Mesenchymal stem cell (in vitro differentiated cells and primary cell): ENCODE measurements at regions not wholly inside any gene's neighbourhood (a gene's known extent, or its start where the extent isn't known, plus 50 kb on each side); places are given as distances from the start of the nearest gene placed in this dataset.

Source experiments
- DNase-seq: peaks from one replicate; pipeline ENCODE4 v3.0.0-alpha.2; 2013
- H2AFZ ChIP-seq: one replicate; pipeline ENCODE4 v1.6.1; 2013; ENCODE audit warnings: low read depth, mild to moderate bottlenecking, control low read depth, inconsistent platforms, low read length, moderate library complexity
- H2AK5ac ChIP-seq: 2 replicates; pipeline ENCODE4 v1.6.1; 2013; ENCODE audit warnings: low read length, moderate library complexity, mild to moderate bottlenecking, inconsistent platforms; ENCODE audit not compliant: severe bottlenecking
- H2BK120ac ChIP-seq: one replicate; pipeline ENCODE4 v1.6.1; 2013; ENCODE audit warnings: low read depth, mild to moderate bottlenecking, inconsistent platforms, low read length, moderate library complexity
- H2BK12ac ChIP-seq, 2 experiments: one replicate each; pipeline ENCODE4 v1.6.1; 2013; ENCODE audit warnings: inconsistent platforms in 2 of 2, low read length in 2 of 2, mild to moderate bottlenecking in 2 of 2, moderate library complexity in 2 of 2, control low read depth in 1 of 2
- H2BK15ac ChIP-seq: one replicate; pipeline ENCODE4 v1.6.1; 2013; ENCODE audit warnings: mild to moderate bottlenecking, low read depth, inconsistent platforms; ENCODE audit not compliant: poor library complexity, severe bottlenecking
- H2BK5ac ChIP-seq: 2 replicates; pipeline ENCODE4 v1.6.1; 2013; ENCODE audit warnings: low read depth, mild to moderate bottlenecking, low read length, control low read depth, inconsistent platforms; ENCODE audit not compliant: poor library complexity, severe bottlenecking
- H3K14ac ChIP-seq, 2 experiments: one replicate each; pipeline ENCODE4 v1.6.1; 2013; ENCODE audit warnings: inconsistent platforms in 2 of 2, low read length in 2 of 2, control low read depth in 1 of 2, mild to moderate bottlenecking in 1 of 2, moderate library complexity in 1 of 2
- H3K18ac ChIP-seq, 2 experiments: one replicate each; pipeline ENCODE4 v1.6.1; 2013; ENCODE audit warnings: inconsistent platforms in 2 of 2, low read length in 2 of 2, control low read depth in 1 of 2, low read depth in 1 of 2, mild to moderate bottlenecking in 1 of 2
- H3K23ac ChIP-seq, 2 experiments: one replicate each; pipeline ENCODE4 v1.6.1; 2013; ENCODE audit warnings: inconsistent platforms in 2 of 2, low read length in 2 of 2, mild to moderate bottlenecking in 2 of 2, moderate library complexity in 2 of 2, control low read depth in 1 of 2
- H3K27ac ChIP-seq: 2 replicates; pipeline ENCODE4 v1.5.1; 2013; ENCODE audit warnings: mild to moderate bottlenecking, moderate library complexity, low read length, control low read depth, inconsistent platforms; ENCODE audit not compliant: poor library complexity, severe bottlenecking
- H3K27me3 ChIP-seq, 2 experiments: 2 replicates each; pipeline versions ENCODE4 v1.6.1 to v1.7.0; 2013; ENCODE audit warnings: low read length in 2 of 2, mild to moderate bottlenecking in 2 of 2, moderate library complexity in 2 of 2, control low read depth in 1 of 2, inconsistent platforms in 1 of 2; ENCODE audit not compliant: control insufficient read depth in 1 of 2, insufficient read depth in 1 of 2
- H3K36me3 ChIP-seq, 2 experiments: 2 replicates each; pipeline versions ENCODE4 v1.6.1 to v1.7.0; 2013; ENCODE audit warnings: low read length in 2 of 2, control low read depth in 1 of 2, inconsistent platforms in 1 of 2, low read depth in 1 of 2, mild to moderate bottlenecking in 1 of 2; ENCODE audit not compliant: insufficient read depth in 2 of 2, control insufficient read depth in 1 of 2
- H3K4ac ChIP-seq, 2 experiments: one replicate each; pipeline ENCODE4 v1.6.1; 2013; ENCODE audit warnings: inconsistent platforms in 2 of 2, low read length in 2 of 2, mild to moderate bottlenecking in 2 of 2, moderate library complexity in 2 of 2, control low read depth in 1 of 2, low read depth in 1 of 2
- H3K4me1 ChIP-seq: 2 replicates; pipeline ENCODE4 v1.6.1; 2013; ENCODE audit warnings: low read depth, low read length, control low read depth; ENCODE audit not compliant: control insufficient read depth, insufficient read depth
- H3K4me2 ChIP-seq: 2 replicates; pipeline ENCODE4 v1.6.1; 2013; ENCODE audit warnings: low read length, mild to moderate bottlenecking, inconsistent platforms; ENCODE audit not compliant: poor library complexity, severe bottlenecking
- H3K4me3 ChIP-seq, 2 experiments: 2 replicates each; pipeline versions ENCODE4 v1.5.1 to v1.7.0; 2013; ENCODE audit warnings: low read length in 2 of 2, mild to moderate bottlenecking in 2 of 2, control low read depth in 1 of 2, low read depth in 1 of 2; ENCODE audit not compliant: insufficient read depth in 1 of 2
- H3K79me1 ChIP-seq: replicated peaks from 2 replicates; pipeline ENCODE4 v1.6.1; 2013; ENCODE audit warnings: mild to moderate bottlenecking, control low read depth, low read length, inconsistent platforms; ENCODE audit not compliant: poor library complexity, severe bottlenecking
- H3K9ac ChIP-seq: 2 replicates; pipeline ENCODE4 v1.7.0; 2013; ENCODE audit warnings: mild to moderate bottlenecking, low read length, moderate library complexity
- H3K9me3 ChIP-seq: 2 replicates; pipeline ENCODE4 v1.7.0; 2013; ENCODE audit warnings: mild to moderate bottlenecking, low read length; ENCODE audit not compliant: control insufficient read depth
- H4K8ac ChIP-seq: one replicate; pipeline ENCODE4 v1.6.1; 2013; ENCODE audit warnings: inconsistent platforms, mild to moderate bottlenecking, low read length, moderate library complexity
- H4K91ac ChIP-seq: one replicate; pipeline ENCODE4 v1.6.1; 2013; ENCODE audit warnings: mild to moderate bottlenecking, low read length, inconsistent platforms
- WGBS: methylation state at CpG from one replicate; pipeline ENCODE4 v1.1.7; 2013; ENCODE audit warnings: mixed read lengths; 5-methylcytosine and 5-hydroxymethylcytosine counted together

DNA sequence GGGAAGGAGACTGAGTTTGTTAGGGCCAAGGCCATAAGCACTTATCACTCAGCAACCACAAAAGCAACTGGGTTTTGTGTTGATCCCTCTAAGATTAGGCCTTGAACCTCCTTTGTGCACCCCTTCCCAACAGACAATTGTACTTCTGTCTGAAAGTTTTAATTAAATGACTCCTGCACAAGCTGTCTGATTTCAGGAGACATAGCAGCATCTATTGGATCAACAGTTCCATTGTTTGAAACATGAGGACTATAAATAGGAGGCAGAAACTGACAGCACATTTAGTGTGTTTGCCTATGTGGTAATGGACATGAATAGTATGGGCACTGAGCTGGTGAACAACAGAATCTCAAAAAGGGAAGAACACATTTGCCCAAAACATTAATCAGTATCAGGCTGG lies 167.3 kb upstream of the KCNJ6 start:
- no peak overlapping the region for H3K4ac ChIP-seq
- no peak overlapping the region for H3K23ac ChIP-seq
- no peaks in the 10 kb centered on the region for H3K79me1 ChIP-seq
- no peaks in the 10 kb centered on the region for H3K36me3 ChIP-seq
- H3K4me2 ChIP-seq, result no peak overlapping the region
- H2BK5ac ChIP-seq, result no peak overlapping the region
- H2BK120ac ChIP-seq, result no peak overlapping the region
- no peak overlapping the region for H3K9ac ChIP-seq
- no peak overlapping the region for H2BK15ac ChIP-seq
- no peak overlapping the region for H3K4me3 ChIP-seq
- H3K4me1 ChIP-seq, result no peaks in the 10 kb centered on the region
- H2AFZ ChIP-seq, result no peak overlapping the region
- no peak overlapping the region for H2AK5ac ChIP-seq
- no peak overlapping the region for H3K27ac ChIP-seq
- H3K18ac ChIP-seq, result no peak overlapping the region
- no peak overlapping the region for H4K8ac ChIP-seq
- H3K27me3 ChIP-seq, result peaks cover 0 to 79% of the 10 kb centered on the region in 2 experiments
- H4K91ac ChIP-seq, result no peak overlapping the region
- no peak overlapping the region for H3K14ac ChIP-seq
- DNase-seq, result no peak
- H2BK12ac ChIP-seq, result no peak overlapping the region
- no peaks in the 10 kb centered on the region for H3K9me3 ChIP-seq

- H2BK12ac ChIP-seq, result no peak overlapping the region
- no peak overlapping the region for H2BK120ac ChIP-seq
- no peak overlapping the region for H3K4me2 ChIP-seq
- peaks cover 3 to 85% of the 10 kb centered on the region in 2 experiments for H3K27me3 ChIP-seq
- H3K27ac ChIP-seq, result no peak overlapping the region
- H3K9ac ChIP-seq, result no peak overlapping the region
- H3K4ac ChIP-seq, result no peak overlapping the region
- no peak for DNase-seq
- no peak overlapping the region for H2BK5ac ChIP-seq
- no peak overlapping the region for H2AK5ac ChIP-seq
- no peak overlapping the region for H3K18ac ChIP-seq
- H4K91ac ChIP-seq, result no peak overlapping the region
- H3K4me1 ChIP-seq, result no peaks in the 10 kb centered on the region
- peaks cover 3% of the 10 kb centered on the region for H3K9me3 ChIP-seq
- H2AFZ ChIP-seq, result no peak overlapping the region
- H3K36me3 ChIP-seq, result no peaks in the 10 kb centered on the region
- no peak overlapping the region for H3K23ac ChIP-seq
- no peak overlapping the region for H3K14ac ChIP-seq
- no peak overlapping the region for H3K4me3 ChIP-seq
- H4K8ac ChIP-seq, result no peak overlapping the region
- no peak overlapping the region for H2BK15ac ChIP-seq
- 76% methylated on average over 1 of the region's 1 CpG for WGBS
- no peaks in the 10 kb centered on the region for H3K79me1 ChIP-seq
Measured at GRCh38 chr21:38086580-38086979, 170.2 kb upstream of the KCNJ15 start.

GRCh38 chr21:38088916-38089762 lies 167.7 kb upstream of the KCNJ15 start:
- no peak overlapping the region for H2BK15ac ChIP-seq
- H3K4me3 ChIP-seq, result no peak overlapping the region
- no peak overlapping the region for H3K23ac ChIP-seq
- H3K9me3 ChIP-seq, result peaks cover 3% of the 10 kb centered on the region
- H3K14ac ChIP-seq, result no peak overlapping the region
- H4K8ac ChIP-seq, result no peak overlapping the region
- H2BK120ac ChIP-seq, result no peak overlapping the region
- H2AFZ ChIP-seq, result no peak overlapping the region
- no peak overlapping the region for H3K4ac ChIP-seq
- H2BK5ac ChIP-seq, result no peak overlapping the region
- H3K4me2 ChIP-seq, result no peak overlapping the region
- no peak overlapping the region for H3K9ac ChIP-seq
- H3K79me1 ChIP-seq, result no peaks in the 10 kb centered on the region
- H3K27ac ChIP-seq, result no peak overlapping the region
- H3K18ac ChIP-seq, result no peak overlapping the region
- 94% methylated on average over 13 of the region's 13 CpGs for WGBS
- DNase-seq, result no peak
- H2BK12ac ChIP-seq, result no peak overlapping the region
- H3K36me3 ChIP-seq, result no peaks in the 10 kb centered on the region
- peaks cover 6 to 86% of the 10 kb centered on the region in 2 experiments for H3K27me3 ChIP-seq
- no peak overlapping the region for H4K91ac ChIP-seq
- H3K4me1 ChIP-seq, result no peaks in the 10 kb centered on the region
- no peak overlapping the region for H2AK5ac ChIP-seq

GRCh38 chr21:38089763-38090046 lies 167.1 kb upstream of the KCNJ15 start:
- Histone ChIP-seq H2BK5ac (no peak overlapping the region), H3K27ac (no peak overlapping the region), H3K9ac (no peak overlapping the region), H3K27me3 (peaks cover 8 to 86% of the 10 kb centered on the region in 2 experiments), H2BK120ac (no peak overlapping the region), H2AK5ac (no peak overlapping the region), H4K8ac (no peak overlapping the region), H3K4me3 (no peak overlapping the region), H3K36me3 (no peaks in the 10 kb centered on the region), H2BK12ac (no peak overlapping the region), H3K23ac (no peak overlapping the region), H3K4me2 (no peak overlapping the region), H3K4me1 (no peaks in the 10 kb centered on the region), H4K91ac (no peak overlapping the region), H3K14ac (no peak overlapping the region), H3K18ac (no peak overlapping the region), H2BK15ac (no peak overlapping the region), H3K4ac (no peak overlapping the region), H3K9me3 (peaks cover 3% of the 10 kb centered on the region), H2AFZ (no peak overlapping the region), H3K79me1 (no peaks in the 10 kb centered on the region)
- 71% methylated on average over 4 of the region's 6 CpGs for WGBS
- DNase-seq, result no peak
